NCI-H146 (cell line): ENCODE measurements at regions not wholly inside any gene's neighbourhood (a gene's known extent, or its start where the extent isn't known, plus 50 kb on each side); places are given as distances from the start of the nearest gene placed in this dataset.
A peak's percentile ranks its signal among the peaks of the same experiment; 100 is the strongest.
"Not testable (repeated sequence)": the region's sequence is repeated elsewhere in the genome, so short reads cannot be mapped to it uniquely, and the experiment has no call there.

Experiments
- DNase-seq: peaks from one replicate; lab custom pipeline; 2025; lab: John Stamatoyannopoulos, UW

DNA sequence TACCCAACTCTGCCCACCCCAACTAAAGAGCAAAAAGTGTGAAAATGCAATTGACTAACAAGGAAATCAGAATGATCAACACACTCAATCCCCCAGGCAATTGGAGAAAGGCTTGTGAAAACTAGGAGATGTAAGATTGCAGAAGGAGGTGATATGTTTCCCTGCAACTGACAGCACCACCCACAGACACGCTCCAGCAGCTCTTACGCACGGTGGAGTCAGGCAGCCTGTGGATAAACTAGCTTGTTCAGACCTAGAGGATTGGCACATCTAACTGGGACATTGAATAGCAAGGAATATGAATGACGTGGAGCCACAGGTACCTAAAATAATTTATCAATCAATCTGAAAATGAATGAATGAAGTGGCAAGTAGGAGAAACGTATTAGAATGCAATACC, 125.7 kb upstream of the MYO3A start:
- no peak for DNase-seq

DNA sequence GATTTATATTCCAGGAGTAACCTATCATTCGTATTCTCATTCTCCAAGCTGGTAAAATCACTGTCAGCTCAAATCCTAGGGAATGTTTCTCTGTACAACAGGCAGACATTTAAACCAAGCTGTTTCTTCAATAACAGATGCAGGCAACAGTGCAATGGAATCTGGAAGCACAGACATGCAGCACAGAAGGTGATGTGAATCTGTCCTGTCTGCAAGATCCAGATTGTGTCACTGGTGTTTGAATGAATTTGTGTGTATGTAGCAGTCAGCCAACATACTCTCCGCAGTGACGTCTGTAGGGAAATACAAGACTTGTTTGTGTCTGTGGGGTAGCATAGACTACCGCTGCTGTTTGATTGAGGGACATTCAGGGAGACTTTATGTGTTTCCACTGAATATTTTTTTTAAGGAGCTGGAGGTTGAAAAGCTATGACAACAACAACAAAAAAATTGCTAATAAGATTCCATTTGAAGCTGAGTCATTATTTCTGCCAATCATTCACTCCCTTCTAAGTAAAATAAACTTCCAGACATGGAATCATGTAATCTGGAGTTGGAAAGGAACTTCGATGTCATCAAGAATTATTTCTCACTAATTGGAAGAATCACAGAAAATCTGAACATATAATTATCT, 122.9 kb upstream of the MYO3A start:
- DNase-seq = no peak

DNA sequence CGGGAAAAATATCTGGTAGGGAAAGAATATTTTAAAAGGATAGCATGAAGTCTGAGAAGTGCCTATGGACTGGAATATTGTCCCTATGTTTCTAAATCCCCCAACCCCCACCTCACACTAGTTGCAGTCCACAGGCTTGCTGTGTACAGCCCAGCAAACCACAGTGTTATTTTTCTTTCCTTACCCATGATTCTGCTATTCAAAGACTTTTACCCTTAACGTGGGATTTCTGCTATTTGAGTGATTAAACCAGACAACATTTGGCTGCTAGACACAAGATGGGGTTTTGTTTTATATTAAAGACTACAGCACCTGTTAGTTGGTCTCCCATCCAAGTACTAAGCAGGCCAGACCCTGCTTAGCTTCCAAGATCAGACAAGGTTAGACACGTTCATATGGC, 120.5 kb upstream of the MYO3A start:
- no peak for DNase-seq

GRCh38 chr10:25815236-25815635, 118.8 kb upstream of the MYO3A start:
- no peak for DNase-seq

GRCh38 chr10:25815999-25816768, 117.8 kb upstream of the MYO3A start:
- DNase-seq = peak; percentile 80

DNA sequence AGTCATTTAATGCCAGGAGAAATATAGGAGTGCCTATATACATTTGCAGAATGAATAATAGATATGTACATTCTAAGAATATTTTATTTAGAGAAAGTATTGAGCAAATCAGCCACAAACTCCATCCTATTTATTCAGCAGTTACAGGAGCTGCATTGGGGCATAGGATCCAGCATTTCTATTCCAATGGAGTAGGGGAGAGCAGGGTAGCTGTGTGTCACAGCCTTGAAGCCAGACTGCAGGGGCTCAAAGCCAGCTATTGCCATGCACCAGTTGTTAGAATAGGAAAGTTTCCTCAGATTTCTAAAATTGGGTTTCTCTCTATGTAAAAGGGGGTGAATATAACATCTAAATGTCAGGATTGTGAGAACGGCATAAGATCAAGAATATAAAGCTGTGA, 116.8 kb upstream of the MYO3A start:
- no peak for DNase-seq

- no peak for DNase-seq
Measured at GRCh38 chr10:25818751-25819150, 115.3 kb upstream of the MYO3A start.

DNA sequence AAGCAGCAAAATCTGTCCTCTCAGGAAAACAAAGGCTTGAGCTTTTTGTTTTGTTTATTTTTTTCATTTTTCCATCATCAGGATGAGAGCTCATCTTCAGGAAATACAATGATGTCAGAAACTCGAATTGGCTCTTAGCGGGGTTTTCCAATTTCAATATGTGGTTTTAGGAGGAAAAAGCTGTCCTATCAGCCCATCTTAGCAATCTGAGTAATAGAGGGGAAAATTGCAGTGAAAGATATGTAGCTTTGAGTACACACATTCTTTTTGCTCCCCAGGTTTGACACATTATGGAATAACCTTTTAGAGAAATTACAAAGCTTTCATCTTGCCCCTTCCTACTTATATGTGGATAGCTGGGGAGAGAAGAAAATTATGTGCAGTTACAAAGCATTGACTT, 113.6 kb upstream of the MYO3A start:
- no peak for DNase-seq

DNA sequence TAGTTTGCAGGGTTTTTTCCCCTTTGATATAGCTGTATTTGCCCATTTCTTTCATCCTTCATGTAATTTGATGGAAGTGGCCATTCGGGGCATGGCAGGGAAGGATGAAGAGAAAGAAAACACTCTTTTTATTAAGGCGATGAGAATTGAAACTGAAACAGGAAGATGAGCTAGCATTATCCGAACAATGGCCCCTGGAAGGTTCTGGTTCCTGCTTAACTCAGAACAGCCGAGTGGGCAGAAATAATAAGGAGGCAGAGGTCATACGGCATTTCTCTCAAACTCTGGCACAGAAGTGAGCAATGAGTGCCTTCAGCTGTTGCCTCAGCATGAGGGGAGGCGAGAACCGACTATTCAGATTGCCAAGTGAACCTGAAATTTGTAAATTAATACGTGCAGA, 113.2 kb upstream of the MYO3A start:
- DNase-seq = peak; percentile 34

DNA sequence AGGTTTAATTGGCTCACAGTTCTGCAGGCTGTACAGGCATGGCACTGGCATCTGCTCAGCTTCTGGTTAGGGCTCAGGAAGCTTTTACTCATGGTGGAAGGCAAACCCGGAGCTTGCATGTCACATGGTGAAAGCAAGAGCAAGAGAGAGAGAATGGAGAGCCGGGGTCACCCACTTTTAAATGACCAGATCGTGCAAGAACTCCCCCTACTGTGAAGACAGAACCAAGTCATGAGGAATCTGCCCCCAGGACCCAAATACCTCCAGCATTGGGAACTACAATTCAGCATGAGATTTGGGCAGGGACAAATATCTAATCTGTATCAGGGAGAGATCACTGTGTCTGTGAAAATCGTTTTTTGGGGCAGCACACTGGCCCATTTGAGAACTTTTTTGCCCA, 110.0 kb upstream of the MYO3A start:
- DNase-seq = no peak

GRCh38 chr10:25828475-25828874, 105.6 kb upstream of the MYO3A start:
- peak; percentile 13 for DNase-seq

DNA sequence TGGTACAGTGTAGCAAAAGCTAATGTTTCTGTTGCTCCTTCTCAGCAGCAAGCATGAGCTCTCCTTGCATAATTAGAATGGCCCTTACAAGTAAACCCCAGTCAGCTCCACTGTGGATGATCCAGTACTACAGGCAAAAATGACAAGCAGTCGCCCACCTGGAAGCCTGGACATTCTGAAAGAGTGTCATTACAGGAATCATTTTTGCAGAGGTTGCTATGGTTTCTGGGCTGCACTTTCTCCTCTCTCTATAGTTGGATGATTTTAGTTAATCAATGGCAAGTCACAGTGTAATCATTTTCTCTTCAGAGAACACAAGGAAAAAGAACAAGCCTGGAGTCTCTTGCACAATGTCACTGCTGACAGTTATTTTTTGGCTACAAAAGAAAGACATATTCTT, 102.9 kb upstream of the MYO3A start:
- no peak for DNase-seq

DNA sequence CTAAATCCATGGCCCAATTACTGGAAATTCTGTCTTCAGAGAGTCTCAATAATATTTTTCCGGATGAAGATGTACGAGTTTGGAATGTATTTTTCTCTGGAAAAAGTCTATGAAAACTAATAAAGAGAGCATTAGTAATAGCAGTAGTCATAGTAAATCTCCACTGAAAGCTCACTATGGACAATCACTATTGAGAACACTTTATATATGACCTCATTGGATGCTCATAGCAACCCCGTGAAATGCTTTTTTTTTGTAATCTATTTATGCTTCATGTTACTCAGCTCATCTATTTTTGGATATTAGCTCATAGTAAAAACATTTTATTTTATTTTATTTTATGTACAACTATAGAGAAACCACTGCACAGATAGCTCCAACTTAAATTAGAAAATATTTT, 94.3 kb upstream of the MYO3A start:
- DNase-seq = no peak

- not testable (repeated sequence) for DNase-seq
Measured at GRCh38 chr10:25840875-25841274, 93.2 kb upstream of the MYO3A start.

DNA sequence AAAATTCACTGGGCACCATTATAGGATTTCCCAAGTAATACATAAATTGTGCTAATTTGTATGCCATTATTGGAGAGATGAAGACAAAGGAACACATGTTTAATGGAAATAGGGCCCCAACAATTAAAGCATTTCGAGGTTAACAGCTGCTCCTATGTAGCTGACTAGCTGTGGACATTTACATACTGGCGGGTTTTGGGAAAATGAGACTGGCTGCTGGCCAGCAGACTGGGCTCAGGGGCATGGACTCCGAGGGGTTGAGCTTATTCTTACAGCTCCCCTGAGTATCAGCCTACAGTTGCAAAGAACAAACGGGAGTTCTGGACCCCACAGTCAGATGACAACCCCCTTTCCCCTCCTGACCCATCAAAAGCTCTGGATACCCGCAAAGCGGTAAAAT, 91.9 kb upstream of the MYO3A start:
- peak; percentile 16 for DNase-seq

DNA sequence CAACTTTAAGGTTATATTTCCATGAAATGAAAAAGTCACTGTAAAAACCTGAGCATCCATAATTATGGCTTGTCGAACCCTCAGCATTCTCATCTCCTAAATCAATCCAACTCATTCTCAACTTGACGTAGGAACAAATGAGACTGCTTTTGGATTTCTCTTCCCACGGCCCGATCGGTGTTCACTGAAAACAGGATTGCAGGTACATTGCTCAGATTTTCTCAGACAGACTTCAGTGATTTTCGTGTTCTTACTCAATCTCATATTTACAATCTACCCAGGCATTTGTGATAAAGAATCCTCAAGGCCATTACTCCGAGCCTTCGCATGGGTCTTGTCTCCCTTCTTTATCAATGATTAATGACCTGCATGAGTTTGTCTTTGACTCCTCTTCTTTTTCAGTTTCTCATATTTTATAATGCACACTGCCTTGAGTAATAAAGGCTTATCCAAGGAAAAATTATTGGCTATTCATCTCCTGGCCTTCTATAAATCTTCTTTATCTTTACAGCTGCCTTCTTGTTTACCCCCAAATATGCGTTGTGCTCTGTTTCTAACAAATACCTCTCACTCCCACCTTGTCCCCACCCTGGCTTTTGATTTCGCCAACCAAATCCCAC, 90.4 kb upstream of the MYO3A start:
- DNase-seq = no peak

GRCh38 chr10:25844716-25845115, 89.3 kb upstream of the MYO3A start:
- DNase-seq = not testable (repeated sequence)

- no peak for DNase-seq
Measured at GRCh38 chr10:25849268-25849667, 84.8 kb upstream of the MYO3A start.

DNA sequence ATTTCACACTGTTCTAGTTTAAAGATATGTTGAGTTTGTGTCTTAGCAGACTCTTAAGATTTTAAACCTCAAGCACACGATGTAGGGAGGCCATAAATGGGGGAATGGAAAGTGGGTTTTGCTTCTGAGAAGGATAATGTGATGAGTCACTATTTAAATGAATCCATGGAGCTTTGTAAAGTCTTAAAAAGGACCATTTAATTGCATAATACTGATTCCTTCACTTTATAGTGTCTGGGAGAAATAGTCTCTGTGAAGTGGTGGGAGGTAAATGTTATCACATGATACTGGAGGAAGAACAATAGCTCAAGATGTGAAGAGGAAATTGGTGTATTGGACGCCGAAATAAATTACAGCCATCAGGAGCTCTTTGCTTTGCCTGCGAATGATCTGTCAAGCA, 84.0 kb upstream of the MYO3A start:
- no peak for DNase-seq

DNA sequence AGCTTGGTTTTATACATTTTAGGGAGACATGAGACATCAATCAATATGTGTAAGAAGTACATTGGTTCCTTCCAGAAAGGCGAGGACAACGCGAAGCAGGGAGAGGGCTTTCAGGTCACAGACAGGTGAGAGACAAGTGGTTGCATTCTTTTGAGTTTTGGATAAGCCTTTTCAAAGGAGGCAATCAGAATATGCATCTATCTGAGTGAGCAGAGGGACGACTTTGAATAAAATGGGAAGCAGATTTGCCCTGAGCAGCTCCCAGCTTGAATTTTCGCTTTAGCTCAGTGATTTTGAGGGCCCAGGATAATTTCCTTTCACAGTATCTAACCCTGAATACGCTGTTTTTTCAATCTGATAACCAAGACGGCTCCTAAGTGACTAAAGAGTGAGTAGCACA, 82.5 kb upstream of the MYO3A start:
- no peak for DNase-seq

DNA sequence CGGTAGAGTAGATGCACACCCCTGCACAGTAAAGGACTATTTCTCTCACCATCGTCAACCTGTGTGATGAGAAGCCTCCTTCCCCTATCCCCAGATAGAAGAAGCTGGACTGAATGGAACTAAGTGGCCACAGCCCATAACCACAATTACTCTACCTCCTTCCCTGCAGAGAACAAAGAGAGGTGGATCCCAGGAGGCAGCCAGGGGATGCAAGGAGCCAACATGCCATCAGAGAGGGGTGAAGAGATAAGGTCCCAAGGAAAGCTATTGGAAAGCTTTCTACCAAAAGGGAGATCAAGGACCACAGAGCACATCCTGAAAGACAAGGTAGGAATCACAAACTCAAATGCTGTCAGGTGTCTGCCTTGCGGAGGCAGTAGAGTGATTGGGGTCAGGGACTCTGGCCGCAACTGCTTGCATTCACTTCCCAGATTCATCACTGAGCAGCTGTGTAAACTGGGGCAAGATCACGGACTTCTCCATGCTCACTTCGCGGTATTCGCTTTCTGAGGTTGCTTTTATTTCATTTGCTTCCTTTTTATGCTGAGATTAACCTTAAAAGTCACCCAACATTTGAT, 81.6 kb upstream of the MYO3A start:
- DNase-seq = peak; percentile 67

- no peak for DNase-seq
Measured at GRCh38 chr10:25858076-25858475, 76.0 kb upstream of the MYO3A start.

DNA sequence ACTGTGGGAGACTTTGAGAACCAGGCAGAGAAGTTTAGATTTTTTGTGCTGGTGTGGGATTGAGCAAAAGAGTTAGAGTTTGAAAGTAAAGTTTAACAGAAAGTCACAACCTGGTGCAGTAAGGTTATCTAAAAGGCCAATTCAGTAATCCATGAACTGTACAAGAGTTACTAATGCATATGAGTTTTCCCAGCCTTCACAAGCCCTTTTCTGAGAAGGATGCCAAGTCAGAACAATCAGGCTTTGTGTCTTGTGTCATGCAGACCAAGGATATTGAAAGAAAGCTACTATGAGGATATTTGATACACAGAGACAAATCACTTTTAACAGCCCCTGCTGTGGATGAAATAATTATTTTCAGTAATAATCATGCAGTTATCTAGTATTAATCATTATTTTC, 68.8 kb upstream of the MYO3A start:
- no peak for DNase-seq
